Gastrocnemius medialis (tissue), 4 donors: ENCODE measurements at regions not wholly inside any gene's neighbourhood (a gene's known extent, or its start where the extent isn't known, plus 50 kb on each side); places are given as distances from the start of the nearest gene placed in this dataset.
"Not testable (repeated sequence)": the region's sequence is repeated elsewhere in the genome, so short reads cannot be mapped to it uniquely, and the experiment has no call there.

ENCODE experiments used
- ATAC-seq, 2 donors: fragments of 150-250 bp; one replicate each; pipeline ENCODE4 v1.9.1; 2016
- DNase-seq, 2 donors: peaks; one replicate each; pipeline ENCODE4 v3.0.0-alpha.2; 2019
- H3K27ac ChIP-seq, 4 donors: fragments of 200-600 bp; sonication (generic); 1 replicate in 1 of 4; 2 replicates in 3 of 4; pipeline ENCODE4 v1.5.1; 2016 to 2018; ENCODE audit warnings: mild to moderate bottlenecking in 2 of 4, moderate library complexity in 1 of 4
- H3K27me3 ChIP-seq, 3 donors: fragments of 200-600 bp; sonication (generic) in 2 of 3; 1 replicate in 1 of 3; 2 replicates in 2 of 3; pipeline versions ENCODE4 v1.5.1 to v1.6.0; 2016 to 2019; ENCODE audit warnings: mild to moderate bottlenecking in 1 of 3, moderate library complexity in 1 of 3
- H3K36me3 ChIP-seq, 2 donors: fragments of 200-600 bp; sonication (generic) in 1 of 2; one replicate each; pipeline ENCODE4 v1.5.1; 2017 to 2018
- H3K4me1 ChIP-seq, 2 donors: fragments of 200-600 bp; sonication (generic) in 1 of 2; one replicate each; pipeline ENCODE4 v1.5.1; 2016 to 2017; ENCODE audit warnings: mild to moderate bottlenecking in 2 of 2
- H3K4me3 ChIP-seq, 4 donors: fragments of 200-600 bp; sonication (generic) in 3 of 4; 1 replicate in 1 of 4; 2 replicates in 3 of 4; pipeline ENCODE4 v1.5.1; 2016 to 2019; ENCODE audit warnings: mild to moderate bottlenecking in 2 of 4
- H3K9me3 ChIP-seq, 3 donors: fragments of 200-600 bp; sonication (generic) in 2 of 3; 1 replicate in 1 of 3; 2 replicates in 2 of 3; pipeline ENCODE4 v1.5.1; 2016 to 2019
- POLR2A ChIP-seq, 2 donors: fragments of 450-650 bp; IDR thresholded peaks; one replicate each; pipeline ENCODE4 v1.6.1; 2017; ENCODE audit warnings: antibody characterized with exemption in 2 of 2, mild to moderate bottlenecking in 2 of 2, moderate library complexity in 2 of 2
- in situ Hi-C, 4 donors: fragments of 200-750 bp; cut with MboI; loops; one replicate each; pipeline versions ENCODE4 v1.15.0 to v1.8.0; 2017; ENCODE audit warnings: low sequenced_read_pairs in 4 of 4
- intact Hi-C: fragments of 100-400 bp; cut with DNase I; formaldehyde crosslinking; loops from one replicate; pipeline ENCODE4 v1.15.1; 2023; ENCODE audit warnings: low total_unique reads
- TF ChIP-seq, protein P1 (sequence below), 5 experiments: fragments of 450-650 bp in 3 of 5; fragments of 200-600 bp in 2 of 5; sonication (generic) in 2 of 5; IDR thresholded peaks in 4 of 5; conservative IDR thresholded peaks in 1 of 5; 1 replicate in 4 of 5; 2 replicates in 1 of 5; pipeline ENCODE4 v1.5.1; 2016 to 2019; ENCODE audit warnings: antibody characterized with exemption in 5 of 5, mild to moderate bottlenecking in 3 of 5, moderate library complexity in 3 of 5

DNA sequence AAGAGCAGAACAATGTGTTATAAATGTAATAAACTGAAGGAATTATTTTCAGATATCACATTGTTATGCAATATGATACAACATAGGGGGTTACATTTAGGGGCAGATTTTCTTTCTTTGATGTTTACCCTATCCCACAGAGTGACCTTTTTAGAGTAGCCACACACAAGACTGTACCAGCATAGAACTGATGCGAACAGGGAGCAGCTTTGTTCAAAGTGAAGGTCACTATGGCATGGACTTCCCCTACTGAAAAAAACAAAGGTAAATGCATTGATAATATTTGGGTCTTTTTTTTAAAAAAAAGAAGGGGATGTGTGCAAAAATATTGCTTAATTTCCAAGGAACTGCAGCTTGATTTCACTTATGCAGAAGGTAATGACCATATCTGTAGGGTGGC is 1354.9 kb downstream of the SUCLG1 start:
- Histone ChIP-seq H3K36me3 (no peaks in the 10 kb centered on the region), H3K27ac (no peak overlapping the region), H3K9me3 (no peaks in the 10 kb centered on the region), H3K4me3 (no peak overlapping the region), H3K27me3 (no peaks in the 10 kb centered on the region), H3K4me1 (no peaks in the 10 kb centered on the region)
- in situ Hi-C loops: no loop called here
- DNase-seq (no peak), ATAC-seq (no peak)
- TF ChIP-seq, protein P1, sequence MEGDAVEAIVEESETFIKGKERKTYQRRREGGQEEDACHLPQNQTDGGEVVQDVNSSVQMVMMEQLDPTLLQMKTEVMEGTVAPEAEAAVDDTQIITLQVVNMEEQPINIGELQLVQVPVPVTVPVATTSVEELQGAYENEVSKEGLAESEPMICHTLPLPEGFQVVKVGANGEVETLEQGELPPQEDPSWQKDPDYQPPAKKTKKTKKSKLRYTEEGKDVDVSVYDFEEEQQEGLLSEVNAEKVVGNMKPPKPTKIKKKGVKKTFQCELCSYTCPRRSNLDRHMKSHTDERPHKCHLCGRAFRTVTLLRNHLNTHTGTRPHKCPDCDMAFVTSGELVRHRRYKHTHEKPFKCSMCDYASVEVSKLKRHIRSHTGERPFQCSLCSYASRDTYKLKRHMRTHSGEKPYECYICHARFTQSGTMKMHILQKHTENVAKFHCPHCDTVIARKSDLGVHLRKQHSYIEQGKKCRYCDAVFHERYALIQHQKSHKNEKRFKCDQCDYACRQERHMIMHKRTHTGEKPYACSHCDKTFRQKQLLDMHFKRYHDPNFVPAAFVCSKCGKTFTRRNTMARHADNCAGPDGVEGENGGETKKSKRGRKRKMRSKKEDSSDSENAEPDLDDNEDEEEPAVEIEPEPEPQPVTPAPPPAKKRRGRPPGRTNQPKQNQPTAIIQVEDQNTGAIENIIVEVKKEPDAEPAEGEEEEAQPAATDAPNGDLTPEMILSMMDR (IDR thresholded peaks at IDR 0.05 in 4 of 5, conservative IDR thresholded peaks at IDR 0.05 in 1 of 5): no peak
- no peak for TF ChIP-seq POLR2A (IDR thresholded peaks at IDR 0.05)
- intact Hi-C loops: no loop called here

DNA sequence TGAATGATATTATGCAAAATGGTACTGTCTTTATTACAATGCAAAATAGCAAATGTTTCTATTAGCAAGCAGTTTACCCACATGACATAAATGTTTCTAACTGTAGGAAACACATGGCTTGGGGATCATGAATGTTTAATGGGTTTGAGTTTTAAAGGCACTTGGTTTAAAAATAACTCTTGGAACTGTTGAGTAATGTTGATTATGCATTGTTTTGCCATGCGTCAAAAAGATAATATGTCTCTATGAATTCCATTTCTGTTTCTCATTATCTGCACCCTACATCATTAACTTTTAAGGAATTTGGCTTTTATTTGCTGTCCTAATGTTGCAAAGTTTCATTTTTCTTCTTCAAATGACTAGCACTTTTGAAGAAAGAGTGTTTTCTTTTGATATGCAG is 1355.5 kb downstream of the SUCLG1 start:
- H3K9me3 ChIP-seq: no peaks in the 10 kb centered on the region
- in situ Hi-C loops (no loop called here), intact Hi-C loops (no loop called here)
- no peak for DNase-seq
- H3K27me3 ChIP-seq: no peaks in the 10 kb centered on the region
- H3K36me3 ChIP-seq: no peaks in the 10 kb centered on the region
- TF ChIP-seq, protein P1 (IDR thresholded peaks at IDR 0.05 in 4 of 5, conservative IDR thresholded peaks at IDR 0.05 in 1 of 5): no peak
- TF ChIP-seq POLR2A (IDR thresholded peaks at IDR 0.05): no peak
- H3K4me1 ChIP-seq: no peaks in the 10 kb centered on the region
- H3K27ac ChIP-seq: no peak overlapping the region
- H3K4me3 ChIP-seq: no peak overlapping the region
- no peak for ATAC-seq

DNA sequence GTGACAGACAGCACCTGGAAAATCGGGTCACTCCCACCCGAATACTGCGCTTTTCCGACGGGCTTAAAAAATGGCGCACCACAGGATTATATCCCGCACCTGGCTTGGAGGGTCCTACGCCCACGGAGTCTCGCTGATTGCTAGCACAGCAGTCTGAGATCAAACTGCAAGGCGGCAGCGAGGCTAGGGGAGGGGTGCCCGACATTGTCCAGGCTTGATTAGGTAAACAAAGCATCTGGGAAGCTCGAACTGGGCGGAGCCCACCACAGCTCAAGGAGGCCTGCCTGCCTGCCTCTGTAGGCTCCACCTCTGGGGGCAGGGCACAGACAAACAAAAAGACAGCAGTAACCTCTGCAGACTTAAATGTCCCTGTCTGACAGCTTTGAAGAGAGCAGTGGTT is 1370.0 kb downstream of the SUCLG1 start:
- H3K27ac ChIP-seq, H3K4me3 ChIP-seq, ATAC-seq, H3K4me1 ChIP-seq, in situ Hi-C loops, intact Hi-C loops, H3K36me3 ChIP-seq, H3K9me3 ChIP-seq, H3K27me3 ChIP-seq, DNase-seq: not testable (repeated sequence)

DNA sequence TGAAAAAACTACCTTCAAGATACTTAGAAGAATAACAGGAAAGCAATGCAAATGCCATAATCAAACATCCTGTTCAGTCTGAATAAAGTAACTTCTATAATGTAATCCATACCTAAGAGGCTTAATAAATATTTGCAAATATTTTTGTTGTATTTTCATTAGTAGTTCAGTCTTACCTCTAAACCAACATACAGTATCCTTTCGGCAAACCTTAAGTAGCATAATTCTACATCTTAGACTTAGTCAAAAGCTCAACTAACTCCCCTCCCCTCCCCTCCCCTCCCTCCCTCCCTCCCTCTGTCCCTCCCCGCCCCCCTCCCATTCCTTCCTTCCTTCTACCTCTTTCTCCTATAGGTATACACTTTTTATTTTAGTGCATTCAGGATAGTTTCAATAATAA is 1373.2 kb downstream of the SUCLG1 start:
- DNase-seq (no peak), ATAC-seq (no peak)
- intact Hi-C loops (no loop called here), in situ Hi-C loops (no loop called here)
- no peaks in the 10 kb centered on the region for H3K36me3 ChIP-seq
- TF ChIP-seq POLR2A (IDR thresholded peaks at IDR 0.05): no peak
- TF ChIP-seq, protein P1 (IDR thresholded peaks at IDR 0.05 in 4 of 5, conservative IDR thresholded peaks at IDR 0.05 in 1 of 5): no peak
- no peak overlapping the region for H3K4me3 ChIP-seq
- no peaks in the 10 kb centered on the region for H3K4me1 ChIP-seq
- H3K27ac ChIP-seq: no peak overlapping the region
- no peaks in the 10 kb centered on the region for H3K9me3 ChIP-seq
- H3K27me3 ChIP-seq: no peaks in the 10 kb centered on the region

DNA sequence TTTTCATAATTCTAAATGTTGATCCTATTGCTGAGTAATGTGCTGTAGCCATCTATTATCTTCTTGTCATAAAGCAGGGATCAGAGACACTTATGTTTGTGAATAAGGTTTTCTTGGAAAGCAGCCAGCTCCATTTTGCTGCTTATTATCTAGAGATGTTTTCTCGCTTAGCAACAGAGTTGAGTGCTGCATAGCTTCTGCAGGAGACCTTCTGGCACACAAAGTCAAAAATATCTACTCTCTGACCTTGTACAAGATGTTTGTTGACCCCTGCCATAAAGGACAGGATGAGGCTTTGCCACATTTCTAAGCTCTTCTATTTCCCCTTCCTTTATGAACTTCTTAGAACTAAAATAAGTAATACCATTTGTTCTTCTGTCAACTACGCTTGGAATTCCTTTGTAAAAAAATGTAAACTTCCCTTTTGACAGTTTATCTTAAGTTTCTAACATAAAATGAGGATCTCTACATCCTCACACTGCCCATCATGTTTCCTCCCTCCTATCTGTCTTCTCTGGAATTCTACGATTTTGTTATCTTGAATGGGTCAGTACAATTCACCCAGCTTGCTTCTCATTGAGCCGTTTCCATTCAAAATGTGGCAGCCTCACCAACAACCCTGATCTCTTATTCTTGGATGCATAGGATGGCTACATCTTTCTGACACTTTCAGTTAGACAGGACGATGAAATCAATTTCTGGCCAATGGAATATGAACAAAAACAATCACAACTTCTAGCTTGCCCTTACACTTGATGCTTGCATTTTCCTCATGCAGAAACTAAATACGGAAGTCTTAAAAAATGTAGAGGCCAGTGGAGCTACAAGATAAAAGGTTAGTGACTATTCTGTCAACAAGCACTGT is 1377.0 kb downstream of the SUCLG1 start:
- ATAC-seq: no peak
- Histone ChIP-seq H3K27ac (no peak overlapping the region), H3K4me1 (no peaks in the 10 kb centered on the region), H3K9me3 (no peaks in the 10 kb centered on the region), H3K27me3 (no peaks in the 10 kb centered on the region), H3K4me3 (no peak overlapping the region), H3K36me3 (no peaks in the 10 kb centered on the region)
- TF ChIP-seq, protein P1 (IDR thresholded peaks at IDR 0.05 in 4 of 5, conservative IDR thresholded peaks at IDR 0.05 in 1 of 5): no peak
- no peak for TF ChIP-seq POLR2A (IDR thresholded peaks at IDR 0.05)
- no peak for DNase-seq
- intact Hi-C loops (no loop called here), in situ Hi-C loops (no loop called here)
